WTC11 (cell line): ENCODE measurements at regions not wholly inside any gene's neighbourhood (a gene's known extent, or its start where the extent isn't known, plus 50 kb on each side); places are given as distances from the start of the nearest gene placed in this dataset.

Experiments used
- ATAC-seq: fragments of 200-7000 bp; cut with Tn5 transposase; 2 replicates; pipeline ENCODE4 v1.10.0; 2021; ENCODE audit warnings: mild to moderate bottlenecking, moderate library complexity
- CTCF ChIA-PET: fragments of 300-600 bp; sonication (Branson Sonifier 250); formaldehyde crosslinking; loops from one replicate; lab custom pipeline; 2021; ENCODE audit warnings: antibody characterized with exemption; lab: Charles Lee
- POLR2A ChIA-PET: fragments of 350-600 bp; sonication (Branson Sonifier 250); formaldehyde crosslinking; loops from one replicate; lab custom pipeline; 2021; ENCODE audit warnings: antibody characterized with exemption; lab: Charles Lee
- DNase-seq: peaks from one replicate; pipeline ENCODE4 v3.0.0; 2021; ENCODE audit warnings: low spot score
- H3K27ac Mint-ChIP-seq: 2 replicates; pipeline ENCODE4 v1.8.0; 2021; ENCODE audit warnings: mixed read lengths
- H3K27me3 Mint-ChIP-seq: 2 replicates; pipeline ENCODE4 v1.8.0; 2021; ENCODE audit warnings: low read depth, mild to moderate bottlenecking, moderate library complexity, mixed read lengths
- H3K36me3 Mint-ChIP-seq: 2 replicates; pipeline ENCODE4 v1.8.0; 2021; ENCODE audit warnings: mixed read lengths
- H3K4me1 Mint-ChIP-seq: 2 replicates; pipeline ENCODE4 v1.8.0; 2022; ENCODE audit warnings: mixed read lengths
- H3K4me3 Mint-ChIP-seq: 2 replicates; pipeline ENCODE4 v1.8.0; 2021; ENCODE audit warnings: mild to moderate bottlenecking, moderate library complexity, mixed read lengths
- H3K9me3 Mint-ChIP-seq: 2 replicates; pipeline ENCODE4 v1.8.0; 2021; ENCODE audit warnings: mixed read lengths
- ARID4B ChIP-seq: sonication (generic); formaldehyde crosslinking; IDR thresholded peaks from 2 replicates; pipeline ENCODE4 v1.8.0; 2023; ENCODE audit warnings: missing genetic modification reagents, mild to moderate bottlenecking, borderline replicate concordance
- ESRRA ChIP-seq: sonication (generic); formaldehyde crosslinking; IDR thresholded peaks from 2 replicates; pipeline ENCODE4 v1.8.1; 2022; ENCODE audit warnings: mild to moderate bottlenecking, missing genetic modification reagents, borderline replicate concordance
- ETV6 ChIP-seq: sonication (generic); formaldehyde crosslinking; IDR thresholded peaks from 2 replicates; pipeline ENCODE4 v1.8.1; 2022; ENCODE audit warnings: mild to moderate bottlenecking, missing genetic modification reagents
- FOXJ3 ChIP-seq: sonication (generic); formaldehyde crosslinking; IDR thresholded peaks from 2 replicates; pipeline ENCODE4 v1.9.0; 2021; ENCODE audit warnings: missing genetic modification reagents, mild to moderate bottlenecking, borderline replicate concordance
- FOXK1 ChIP-seq: sonication (generic); formaldehyde crosslinking; IDR thresholded peaks from 2 replicates; pipeline ENCODE4 v1.8.0; 2022; ENCODE audit warnings: mild to moderate bottlenecking, moderate library complexity, missing genetic modification reagents
- JAZF1 ChIP-seq: fragments of 250-450 bp; sonication (Bioruptor Pico); IDR thresholded peaks from 2 replicates; pipeline ENCODE4 v1.9.0; 2021; ENCODE audit warnings: moderate library complexity, mild to moderate bottlenecking, inconsistent platforms
- NR3C1 ChIP-seq: sonication (generic); formaldehyde crosslinking; conservative IDR thresholded peaks from 2 replicates; pipeline ENCODE4 v1.8.1; 2023; ENCODE audit warnings: low read depth, mild to moderate bottlenecking, missing genetic modification reagents
- PRRX2 ChIP-seq: fragments of 250-450 bp; sonication (Bioruptor Pico); IDR thresholded peaks from 2 replicates; pipeline ENCODE4 v1.8.0; 2021; ENCODE audit warnings: mild to moderate bottlenecking
- SP1 ChIP-seq: sonication (generic); formaldehyde crosslinking; conservative IDR thresholded peaks from 2 replicates; pipeline ENCODE4 v1.8.1; 2022; ENCODE audit warnings: missing genetic modification reagents
- STAT6 ChIP-seq: sonication (generic); formaldehyde crosslinking; conservative IDR thresholded peaks from 2 replicates; pipeline ENCODE4 v1.8.1; 2023; ENCODE audit warnings: mild to moderate bottlenecking, low read depth, missing genetic modification reagents, moderate library complexity
- TEAD1 ChIP-seq: sonication (generic); formaldehyde crosslinking; IDR thresholded peaks from 2 replicates; pipeline ENCODE4 v1.8.0; 2022; ENCODE audit warnings: mild to moderate bottlenecking, missing genetic modification reagents
- TEAD4 ChIP-seq: sonication (generic); formaldehyde crosslinking; IDR thresholded peaks from 2 replicates; pipeline ENCODE4 v1.8.0; 2022; ENCODE audit warnings: mild to moderate bottlenecking, missing genetic modification reagents
- TP53 ChIP-seq: sonication (generic); formaldehyde crosslinking; IDR thresholded peaks from 2 replicates; pipeline ENCODE4 v1.8.1; 2023; ENCODE audit warnings: mild to moderate bottlenecking, missing genetic modification reagents
- ZNF121 ChIP-seq: sonication (generic); formaldehyde crosslinking; IDR thresholded peaks from 2 replicates; pipeline ENCODE4 v1.8.0; 2023; ENCODE audit warnings: missing genetic modification reagents
- ZNF263 ChIP-seq: sonication (generic); formaldehyde crosslinking; IDR thresholded peaks from 2 replicates; pipeline ENCODE4 v1.8.1; 2022; ENCODE audit warnings: low read depth, mild to moderate bottlenecking, moderate library complexity, missing genetic modification reagents
- ZSCAN18 ChIP-seq: fragments of 250-450 bp; sonication (Bioruptor Pico); IDR thresholded peaks from 2 replicates; pipeline ENCODE4 v2.1.2; 2022; ENCODE audit warnings: mild to moderate bottlenecking, moderate library complexity
- TF ChIP-seq, protein P1 (sequence below): fragments of 250-450 bp; sonication (Bioruptor Pico); conservative IDR thresholded peaks from 2 replicates; pipeline ENCODE4 v1.9.0; 2021; ENCODE audit warnings: mild to moderate bottlenecking
- TF ChIP-seq, protein P2 (sequence below): sonication (generic); formaldehyde crosslinking; IDR thresholded peaks from 2 replicates; pipeline ENCODE4 v1.8.0; 2022; ENCODE audit warnings: mild to moderate bottlenecking, missing genetic modification reagents
- TF ChIP-seq, protein P3 (sequence below): sonication (generic); formaldehyde crosslinking; conservative IDR thresholded peaks from 2 replicates; pipeline ENCODE4 v1.8.1; 2022; ENCODE audit warnings: mild to moderate bottlenecking, missing genetic modification reagents
- TF ChIP-seq, protein P4 (sequence below): sonication (generic); formaldehyde crosslinking; IDR thresholded peaks from 2 replicates; pipeline ENCODE4 v1.8.0; 2023; ENCODE audit warnings: mild to moderate bottlenecking, missing genetic modification reagents

DNA sequence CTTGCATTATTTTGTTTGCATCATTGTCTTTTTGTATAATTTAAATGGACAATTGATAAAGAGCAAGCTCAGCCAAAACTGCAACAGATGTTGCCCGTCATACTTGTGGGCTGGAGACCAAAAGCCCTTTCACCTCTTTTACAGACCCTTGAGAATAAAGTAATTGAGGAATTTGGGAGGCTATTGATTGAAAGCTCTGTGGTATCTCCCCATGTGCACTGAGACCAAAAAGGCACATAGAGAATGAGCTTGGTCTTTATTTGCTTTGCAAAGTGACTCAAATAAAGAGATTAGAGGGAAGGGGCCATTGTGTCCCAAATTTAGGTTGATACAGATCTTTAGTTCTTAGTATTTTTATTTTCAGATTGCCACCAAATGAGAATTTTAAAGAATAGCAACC, 617.6 kb downstream of the TRHDE start:
- Mint-ChIP-seq H3K27me3 (no peaks in the 10 kb centered on the region), H3K9me3 (no peaks in the 10 kb centered on the region), H3K36me3 (no peaks in the 10 kb centered on the region), H3K27ac (no peak overlapping the region), H3K4me3 (no peak overlapping the region), H3K4me1 (peaks cover 21% of the 10 kb centered on the region)
- ChIA-PET POLR2A (no interaction called here), CTCF (no interaction called here)
- no peak for TF ChIP-seq ARID4B (CRISPR knock-in tag)
- no peak for TF ChIP-seq ZSCAN18 (CRISPR knock-in tag)
- ATAC-seq (no peak), DNase-seq (no peak)

DNA sequence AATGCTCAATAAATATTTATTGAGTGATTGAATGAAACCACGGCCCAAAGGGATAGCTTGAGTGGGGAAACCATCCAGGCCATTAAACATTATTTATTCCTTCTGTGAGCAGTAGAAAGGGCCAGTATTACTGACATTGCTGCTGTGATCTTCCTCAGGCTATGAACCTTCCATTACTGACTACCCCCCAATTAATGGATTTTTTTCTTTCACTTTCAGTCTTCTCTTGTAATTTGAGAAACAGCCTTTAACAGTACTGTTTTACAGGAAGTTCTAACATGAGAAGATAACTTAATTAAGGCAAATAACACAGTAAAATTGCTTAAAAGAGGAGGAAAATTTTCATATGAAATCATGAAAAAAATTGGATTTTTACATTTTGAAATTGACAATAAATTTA, 629.5 kb downstream of the TRHDE start:
- CTCF ChIA-PET: no interaction called here
- POLR2A ChIA-PET: no interaction called here
- Mint-ChIP-seq H3K4me3 (no peak overlapping the region), H3K36me3 (no peaks in the 10 kb centered on the region), H3K27me3 (no peaks in the 10 kb centered on the region), H3K27ac (no peak overlapping the region), H3K4me1 (peaks cover 2% of the 10 kb centered on the region; the same call in 1 of the 2 replicates), H3K9me3 (no peaks in the 10 kb centered on the region)
- no peak for TF ChIP-seq SP1
- no peak for TF ChIP-seq TP53
- no peak for TF ChIP-seq ESRRA (CRISPR knock-in tag)
- TF ChIP-seq FOXK1: no peak
- TF ChIP-seq ETV6 (CRISPR knock-in tag): no peak
- TF ChIP-seq ZNF121 (CRISPR knock-in tag): no peak
- no peak for TF ChIP-seq ZNF263
- no peak for TF ChIP-seq FOXJ3 (CRISPR knock-in tag)
- TF ChIP-seq, protein P1, sequence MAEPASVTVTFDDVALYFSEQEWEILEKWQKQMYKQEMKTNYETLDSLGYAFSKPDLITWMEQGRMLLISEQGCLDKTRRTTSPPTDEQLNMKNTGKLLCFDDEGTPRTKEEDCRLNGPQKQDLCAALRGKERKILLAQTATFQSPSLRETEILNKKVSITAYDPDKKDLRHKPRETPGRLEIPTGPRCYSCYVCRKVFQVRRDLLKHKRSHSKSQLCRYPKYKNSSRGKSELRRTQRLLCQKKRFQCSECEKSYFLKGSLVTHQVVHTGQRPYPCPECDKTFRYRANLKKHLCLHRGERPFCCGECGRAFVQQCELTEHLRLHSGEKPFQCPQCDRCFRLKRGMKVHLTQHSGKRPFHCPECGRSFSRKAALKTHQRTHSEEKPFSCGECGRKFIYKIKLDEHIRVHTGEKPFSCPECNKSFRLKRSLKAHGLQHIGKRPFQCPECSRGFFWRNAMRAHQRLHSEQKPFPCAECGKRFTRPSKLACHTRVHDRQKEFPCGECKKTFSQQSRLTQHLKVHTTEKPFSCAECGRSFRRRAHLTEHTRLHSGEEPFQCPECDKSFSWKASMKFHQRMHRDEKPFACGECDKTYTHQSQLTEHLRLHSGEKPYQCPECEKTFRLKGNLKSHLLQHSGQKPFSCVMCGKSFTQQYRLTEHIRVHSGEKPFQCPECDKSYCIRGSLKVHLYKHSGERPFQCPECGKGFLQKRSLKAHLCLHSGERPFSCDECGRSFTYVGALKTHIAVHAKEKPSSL (CRISPR knock-in tag): no peak
- TF ChIP-seq JAZF1: no peak
- DNase-seq (no peak), ATAC-seq (no peak)

- ChIA-PET POLR2A (no interaction called here), CTCF (no interaction called here)
- Mint-ChIP-seq H3K36me3 (no peaks in the 10 kb centered on the region), H3K27ac (no peak overlapping the region), H3K27me3 (no peaks in the 10 kb centered on the region), H3K4me3 (no peak overlapping the region), H3K4me1 (no peaks in the 10 kb centered on the region), H3K9me3 (peaks cover 3% of the 10 kb centered on the region; the same call in 1 of the 2 replicates)
- no peak for DNase-seq
- TF ChIP-seq, protein P2, sequence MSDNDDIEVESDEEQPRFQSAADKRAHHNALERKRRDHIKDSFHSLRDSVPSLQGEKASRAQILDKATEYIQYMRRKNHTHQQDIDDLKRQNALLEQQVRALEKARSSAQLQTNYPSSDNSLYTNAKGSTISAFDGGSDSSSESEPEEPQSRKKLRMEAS (CRISPR knock-in tag): no peak
- no peak for TF ChIP-seq TEAD4 (CRISPR knock-in tag)
- no peak for TF ChIP-seq NR3C1 (CRISPR knock-in tag)
- TF ChIP-seq, protein P3, sequence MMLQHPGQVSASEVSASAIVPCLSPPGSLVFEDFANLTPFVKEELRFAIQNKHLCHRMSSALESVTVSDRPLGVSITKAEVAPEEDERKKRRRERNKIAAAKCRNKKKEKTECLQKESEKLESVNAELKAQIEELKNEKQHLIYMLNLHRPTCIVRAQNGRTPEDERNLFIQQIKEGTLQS (CRISPR knock-in tag): no peak
- TF ChIP-seq STAT6: no peak
- no peak for TF ChIP-seq PRRX2 (CRISPR knock-in tag)
- no peak for TF ChIP-seq TEAD1 (CRISPR knock-in tag)
- TF ChIP-seq, protein P4, sequence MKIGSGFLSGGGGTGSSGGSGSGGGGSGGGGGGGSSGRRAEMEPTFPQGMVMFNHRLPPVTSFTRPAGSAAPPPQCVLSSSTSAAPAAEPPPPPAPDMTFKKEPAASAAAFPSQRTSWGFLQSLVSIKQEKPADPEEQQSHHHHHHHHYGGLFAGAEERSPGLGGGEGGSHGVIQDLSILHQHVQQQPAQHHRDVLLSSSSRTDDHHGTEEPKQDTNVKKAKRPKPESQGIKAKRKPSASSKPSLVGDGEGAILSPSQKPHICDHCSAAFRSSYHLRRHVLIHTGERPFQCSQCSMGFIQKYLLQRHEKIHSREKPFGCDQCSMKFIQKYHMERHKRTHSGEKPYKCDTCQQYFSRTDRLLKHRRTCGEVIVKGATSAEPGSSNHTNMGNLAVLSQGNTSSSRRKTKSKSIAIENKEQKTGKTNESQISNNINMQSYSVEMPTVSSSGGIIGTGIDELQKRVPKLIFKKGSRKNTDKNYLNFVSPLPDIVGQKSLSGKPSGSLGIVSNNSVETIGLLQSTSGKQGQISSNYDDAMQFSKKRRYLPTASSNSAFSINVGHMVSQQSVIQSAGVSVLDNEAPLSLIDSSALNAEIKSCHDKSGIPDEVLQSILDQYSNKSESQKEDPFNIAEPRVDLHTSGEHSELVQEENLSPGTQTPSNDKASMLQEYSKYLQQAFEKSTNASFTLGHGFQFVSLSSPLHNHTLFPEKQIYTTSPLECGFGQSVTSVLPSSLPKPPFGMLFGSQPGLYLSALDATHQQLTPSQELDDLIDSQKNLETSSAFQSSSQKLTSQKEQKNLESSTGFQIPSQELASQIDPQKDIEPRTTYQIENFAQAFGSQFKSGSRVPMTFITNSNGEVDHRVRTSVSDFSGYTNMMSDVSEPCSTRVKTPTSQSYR: no peak
- ATAC-seq: no peak
Observed at GRCh38 chr12:72925716-72926115, 653.5 kb downstream of the TRHDE start.
